HuH-7.5 (cell line): ENCODE measurements at regions not wholly inside any gene's neighbourhood (a gene's known extent, or its start where the extent isn't known, plus 50 kb on each side); places are given as distances from the start of the nearest gene placed in this dataset.

Experiments used
- DNase-seq: peaks from one replicate; pipeline ENCODE4 v3.0.0; 2011; ENCODE audit warnings: low spot score

- DNase-seq, result no peak
Measured at GRCh38 chr4:157961229-157961990, 211.4 kb downstream of the GASK1B start.

- DNase-seq, result no peak
Measured at GRCh38 chr4:157957905-157958304, 214.9 kb downstream of the GASK1B start.

- no peak for DNase-seq
Measured at GRCh38 chr4:157942017-157942416, 230.8 kb downstream of the GASK1B start.

GRCh38 chr4:157934151-157934550, 238.7 kb downstream of the GASK1B start:
- DNase-seq, result no peak

- no peak for DNase-seq
Measured at GRCh38 chr4:157932936-157933335, 239.9 kb downstream of the GASK1B start.

GRCh38 chr4:157929486-157929885, 243.3 kb downstream of the GASK1B start:
- DNase-seq, result no peak

- no peak for DNase-seq
Measured at GRCh38 chr4:157918036-157918832, 254.6 kb downstream of the GASK1B start.

GRCh38 chr4:157912212-157912611, 260.6 kb downstream of the GASK1B start:
- DNase-seq, result no peak

GRCh38 chr4:157911662-157912061, 261.2 kb downstream of the GASK1B start:
- DNase-seq, result no peak

- DNase-seq, result no peak
Measured at GRCh38 chr4:157908691-157909090, 264.1 kb downstream of the GASK1B start.

- no peak for DNase-seq
Measured at GRCh38 chr4:157908031-157908430, 264.8 kb downstream of the GASK1B start.

- no peak for DNase-seq
Measured at GRCh38 chr4:157907226-157907946, 265.4 kb downstream of the GASK1B start.

GRCh38 chr4:157898836-157899605, 273.8 kb downstream of the GASK1B start:
- DNase-seq, result no peak

- no peak for DNase-seq
Measured at GRCh38 chr4:157897855-157898370, 274.9 kb downstream of the GASK1B start.

- DNase-seq, result no peak
Measured at GRCh38 chr4:157896726-157897125, 276.1 kb downstream of the GASK1B start.

- no peak for DNase-seq
Measured at GRCh38 chr4:157895205-157895604, 277.6 kb downstream of the GASK1B start.

- no peak for DNase-seq
Measured at GRCh38 chr4:157889788-157890187, 283.0 kb downstream of the GASK1B start.

GRCh38 chr4:157888281-157888680, 284.5 kb downstream of the GASK1B start:
- no peak for DNase-seq

GRCh38 chr4:157887316-157887715, 285.5 kb downstream of the GASK1B start:
- DNase-seq, result no peak

- no peak for DNase-seq
Measured at GRCh38 chr4:157886645-157887044, 286.2 kb downstream of the GASK1B start.

- no peak for DNase-seq
Measured at GRCh38 chr4:157885811-157886210, 287.0 kb downstream of the GASK1B start.

- no peak for DNase-seq
Measured at GRCh38 chr4:157882901-157883300, 289.9 kb downstream of the GASK1B start.
